ENCODE measurements at regions not wholly inside any gene's neighbourhood (a gene's known extent, or its start where the extent isn't known, plus 50 kb on each side); places are given as distances from the start of the nearest gene placed in this dataset.
"Not testable (repeated sequence)": the region's sequence is repeated elsewhere in the genome, so short reads cannot be mapped to it uniquely, and the experiment has no call there.

GRCh38 chr11:41612415-41612814, 153.0 kb upstream of the LRRC4C start:
- H3K36me3 Mint-ChIP-seq (ENCODE audit: low read depth) = no peaks in the 10 kb centered on the region
- peaks cover 45% of the 10 kb centered on the region for H3K9me3 Mint-ChIP-seq
- H3K27me3 Mint-ChIP-seq (ENCODE audit: low read depth) = no peaks in the 10 kb centered on the region
- no peak overlapping the region for H3K27ac Mint-ChIP-seq
- no peaks in the 10 kb centered on the region for H3K4me1 Mint-ChIP-seq (ENCODE audit: low read depth)
- no peak overlapping the region for H3K4me3 Mint-ChIP-seq (ENCODE audit: low read depth)
- no peak for DNase-seq (ENCODE audit: low spot score)
- intact Hi-C loops (cut with micrococcal nuclease) = no loop called here

DNA sequence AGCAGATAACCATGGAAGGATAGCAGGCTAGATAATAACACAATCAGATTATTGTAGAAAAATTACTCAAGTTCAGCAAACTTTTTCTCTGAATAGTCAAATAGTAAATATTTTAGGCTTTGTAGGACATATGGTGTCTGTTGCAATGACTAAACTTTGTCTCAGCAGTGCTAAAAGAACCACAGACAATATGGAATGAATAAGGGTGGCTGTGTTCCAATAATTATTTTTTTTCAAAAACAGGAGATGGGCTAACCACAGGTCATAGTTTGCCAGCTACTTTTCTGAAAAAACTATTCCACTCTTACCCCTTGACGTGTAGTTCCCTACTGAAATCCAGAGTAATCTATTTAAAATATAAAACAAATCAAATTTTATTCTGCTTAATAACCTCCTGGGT, 153.9 kb upstream of the LRRC4C start:
- H3K4me1 Mint-ChIP-seq (ENCODE audit: low read depth) = no peaks in the 10 kb centered on the region
- no peaks in the 10 kb centered on the region for H3K36me3 Mint-ChIP-seq (ENCODE audit: low read depth)
- H3K4me3 Mint-ChIP-seq (ENCODE audit: low read depth) = no peak overlapping the region
- DNase-seq (ENCODE audit: low spot score) = no peak
- no peaks in the 10 kb centered on the region for H3K27me3 Mint-ChIP-seq (ENCODE audit: low read depth)
- H3K9me3 Mint-ChIP-seq = peaks cover 45% of the 10 kb centered on the region
- H3K27ac Mint-ChIP-seq = no peak overlapping the region
- intact Hi-C loops (cut with micrococcal nuclease) = no loop called here

DNA sequence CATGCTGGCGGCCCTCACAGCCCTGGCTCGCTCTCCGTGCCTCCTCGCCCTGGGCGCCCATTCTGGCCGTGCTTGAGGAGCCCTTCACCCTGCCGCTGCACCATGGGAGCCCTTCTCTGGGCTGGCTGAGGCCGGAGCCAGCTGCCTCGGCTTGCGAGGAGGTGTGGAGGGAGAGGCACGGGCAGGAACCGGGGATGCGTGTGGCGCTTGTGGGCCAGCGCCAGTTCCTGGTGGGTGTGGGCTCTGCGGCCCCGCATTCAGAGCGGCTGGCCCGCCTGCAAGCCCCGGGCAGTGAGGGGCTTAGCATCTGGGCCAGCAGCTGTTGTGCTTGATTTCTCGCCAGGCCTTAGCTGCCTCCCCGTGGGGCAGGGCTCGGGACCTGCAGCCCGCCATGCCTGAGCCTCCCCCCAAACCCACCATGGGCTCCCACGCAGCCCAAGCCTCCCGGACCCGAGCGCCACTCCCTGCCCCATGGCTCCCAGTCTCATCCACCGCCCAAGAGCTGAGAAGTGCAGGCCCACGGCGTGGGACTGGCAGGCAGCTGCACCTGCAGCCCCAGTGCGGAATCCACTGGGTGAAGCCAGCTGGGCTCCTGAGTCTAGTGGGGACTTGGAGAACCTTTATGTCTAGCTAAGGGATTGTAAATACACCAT, 163.4 kb upstream of the LRRC4C start:
- Mint-ChIP-seq H3K27me3 (ENCODE audit: low read depth) (no peaks in the 10 kb centered on the region), H3K4me3 (ENCODE audit: low read depth) (no peak overlapping the region), H3K9me3 (peaks cover 47% of the 10 kb centered on the region), H3K27ac (no peak overlapping the region), H3K36me3 (ENCODE audit: low read depth) (no peaks in the 10 kb centered on the region), H3K4me1 (ENCODE audit: low read depth) (no peaks in the 10 kb centered on the region)
- intact Hi-C loops (cut with micrococcal nuclease) = no loop called here
- DNase-seq (ENCODE audit: low spot score) = no peak

DNA sequence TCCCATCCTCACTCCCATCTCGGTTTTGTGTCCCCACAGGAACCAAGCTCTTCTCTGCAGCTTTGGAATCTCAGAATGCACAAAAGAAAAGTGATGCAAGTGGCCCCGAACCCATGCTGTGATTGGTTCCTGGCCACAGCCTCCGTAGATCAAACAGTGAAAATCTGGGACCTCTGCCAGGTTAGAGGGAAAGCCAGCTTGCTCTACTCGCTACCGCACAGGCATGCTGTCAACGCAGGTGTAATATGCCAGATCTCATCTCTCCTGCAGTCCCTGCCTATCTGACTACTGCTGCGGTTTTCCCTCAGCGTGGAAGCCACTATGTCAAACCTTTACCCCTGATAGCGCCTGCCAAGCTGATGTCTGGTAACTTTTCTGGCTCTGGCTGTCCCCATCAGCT, 200.5 kb upstream of the LRRC4C start:
- Mint-ChIP-seq H3K4me3 (ENCODE audit: low read depth) (no peak overlapping the region), H3K36me3 (ENCODE audit: low read depth) (no peaks in the 10 kb centered on the region), H3K27me3 (ENCODE audit: low read depth) (no peaks in the 10 kb centered on the region), H3K27ac (no peak overlapping the region), H3K9me3 (peaks cover 42% of the 10 kb centered on the region), H3K4me1 (ENCODE audit: low read depth) (no peaks in the 10 kb centered on the region)
- intact Hi-C loops (cut with micrococcal nuclease) = no loop called here
- DNase-seq (ENCODE audit: low spot score) = no peak

DNA sequence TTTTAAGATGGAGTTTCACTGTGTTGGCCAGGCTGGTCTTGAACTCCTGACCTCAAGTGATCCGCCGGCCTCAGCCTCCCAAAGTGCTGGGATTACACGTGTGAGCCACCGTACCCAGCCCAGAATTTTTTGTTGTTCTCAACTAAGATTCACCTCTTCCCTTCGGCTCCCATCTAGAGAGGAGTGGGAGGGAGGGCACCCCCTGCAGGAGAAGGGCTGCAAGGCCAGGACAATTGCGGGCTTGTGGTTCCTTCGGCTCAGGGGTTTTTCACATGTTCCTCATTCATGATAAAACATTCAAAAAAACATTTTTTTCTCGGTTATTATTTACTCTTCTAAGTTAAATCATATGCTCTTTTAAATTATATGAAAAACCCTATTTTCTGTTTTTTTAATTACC, 201.1 kb upstream of the LRRC4C start:
- no peak for DNase-seq (ENCODE audit: low spot score)
- Mint-ChIP-seq H3K9me3 (peaks cover 37% of the 10 kb centered on the region), H3K4me3 (ENCODE audit: low read depth) (no peak overlapping the region), H3K4me1 (ENCODE audit: low read depth) (no peaks in the 10 kb centered on the region), H3K27ac (no peak overlapping the region), H3K36me3 (ENCODE audit: low read depth) (no peaks in the 10 kb centered on the region), H3K27me3 (ENCODE audit: low read depth) (no peaks in the 10 kb centered on the region)
- intact Hi-C loops (cut with micrococcal nuclease) = no loop called here

DNA sequence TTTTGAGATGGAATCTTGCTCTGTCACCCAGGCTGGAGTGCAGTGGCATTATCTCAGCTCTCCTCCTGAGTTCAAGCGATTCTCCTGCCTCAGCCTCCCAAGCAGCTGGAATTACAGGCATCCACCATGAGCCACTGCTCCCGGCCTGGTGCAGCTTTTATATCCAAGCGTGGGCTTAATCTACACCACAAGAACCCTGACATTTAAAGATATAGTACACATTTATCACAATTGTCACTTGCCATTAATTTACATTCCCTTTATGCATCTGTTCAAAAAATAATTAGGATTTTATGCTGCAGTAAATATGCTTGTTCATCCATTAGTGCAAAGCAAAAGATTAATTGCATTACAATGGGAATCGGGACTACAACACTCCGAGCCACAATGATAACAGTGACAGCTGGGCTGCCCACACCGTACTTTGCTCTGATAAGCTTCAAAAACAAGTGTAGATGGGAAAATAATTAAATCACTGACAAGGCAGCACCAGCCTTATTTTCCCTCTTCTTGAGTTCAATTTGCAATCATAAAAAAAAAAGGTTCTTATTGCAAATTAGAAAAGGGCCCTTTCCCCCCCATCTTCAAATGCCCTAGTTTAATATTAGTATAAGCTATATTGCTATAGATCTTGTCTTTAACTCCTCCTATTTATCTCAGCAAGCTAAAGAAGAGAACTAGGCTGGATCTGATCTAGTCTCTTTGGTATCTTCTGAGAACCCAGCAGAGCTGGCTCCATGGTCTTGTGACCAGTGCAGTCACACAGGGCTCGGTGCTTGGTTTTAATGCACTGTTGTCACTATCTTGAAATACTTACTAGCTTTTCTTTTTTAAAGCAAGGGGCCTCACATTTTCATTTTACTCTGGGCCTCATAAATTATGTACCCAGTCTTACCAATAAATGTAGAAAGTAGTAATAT, 206.2 kb upstream of the LRRC4C start:
- DNase-seq (ENCODE audit: low spot score) = no peak
- H3K27me3 Mint-ChIP-seq (ENCODE audit: low read depth) = no peaks in the 10 kb centered on the region
- H3K27ac Mint-ChIP-seq = no peak overlapping the region
- no peaks in the 10 kb centered on the region for H3K36me3 Mint-ChIP-seq (ENCODE audit: low read depth)
- peaks cover 48% of the 10 kb centered on the region for H3K9me3 Mint-ChIP-seq
- H3K4me1 Mint-ChIP-seq (ENCODE audit: low read depth) = no peaks in the 10 kb centered on the region
- intact Hi-C loops (cut with micrococcal nuclease) = no loop called here
- H3K4me3 Mint-ChIP-seq (ENCODE audit: low read depth) = no peak overlapping the region

DNA sequence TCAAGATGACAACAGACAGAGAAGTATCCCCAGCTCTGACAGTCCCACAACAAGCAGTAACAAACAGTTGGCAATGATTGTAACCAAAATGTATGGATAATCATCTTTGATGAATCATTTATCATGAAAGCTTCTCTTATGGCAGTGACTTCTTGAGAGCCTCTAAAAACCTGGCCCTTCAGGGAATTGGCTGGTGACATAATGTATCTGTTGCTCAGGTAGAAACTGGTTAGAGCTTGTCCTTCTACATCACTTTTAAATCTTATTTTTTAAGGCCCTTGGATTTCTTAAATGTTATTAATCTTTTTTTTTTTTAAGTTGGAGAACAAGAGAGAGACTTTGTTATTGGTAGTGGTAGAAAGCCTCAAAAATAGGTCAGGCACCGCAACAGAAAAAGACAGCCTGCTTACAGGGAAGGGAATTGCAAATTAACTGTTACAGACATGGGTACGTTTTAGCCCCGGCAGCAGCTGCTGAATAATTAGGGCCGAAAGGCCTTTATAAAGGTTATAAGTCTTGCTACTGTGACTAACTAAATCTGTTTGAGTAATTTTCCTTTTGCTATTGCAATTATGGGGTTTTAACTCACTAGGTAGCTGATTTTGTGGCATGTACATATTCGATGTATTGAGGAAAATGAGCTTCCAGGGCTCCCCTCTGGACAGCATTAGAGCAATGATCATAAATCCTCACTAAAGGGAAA, 207.7 kb upstream of the LRRC4C start:
- no peaks in the 10 kb centered on the region for H3K27me3 Mint-ChIP-seq (ENCODE audit: low read depth)
- DNase-seq (ENCODE audit: low spot score) = no peak
- no peaks in the 10 kb centered on the region for H3K36me3 Mint-ChIP-seq (ENCODE audit: low read depth)
- no peak overlapping the region for H3K4me3 Mint-ChIP-seq (ENCODE audit: low read depth)
- peaks cover 47% of the 10 kb centered on the region for H3K9me3 Mint-ChIP-seq
- intact Hi-C loops (cut with micrococcal nuclease) = no loop called here
- no peaks in the 10 kb centered on the region for H3K4me1 Mint-ChIP-seq (ENCODE audit: low read depth)
- H3K27ac Mint-ChIP-seq = no peak overlapping the region

GRCh38 chr11:41675205-41675604, 215.8 kb upstream of the LRRC4C start:
- Mint-ChIP-seq H3K27ac (no peak overlapping the region), H3K27me3 (ENCODE audit: low read depth) (no peaks in the 10 kb centered on the region), H3K4me3 (ENCODE audit: low read depth) (no peak overlapping the region), H3K36me3 (ENCODE audit: low read depth) (no peaks in the 10 kb centered on the region), H3K4me1 (ENCODE audit: low read depth) (no peaks in the 10 kb centered on the region), H3K9me3 (peaks cover 49% of the 10 kb centered on the region)
- intact Hi-C loops (cut with micrococcal nuclease) = no loop called here
- DNase-seq (ENCODE audit: low spot score) = no peak

DNA sequence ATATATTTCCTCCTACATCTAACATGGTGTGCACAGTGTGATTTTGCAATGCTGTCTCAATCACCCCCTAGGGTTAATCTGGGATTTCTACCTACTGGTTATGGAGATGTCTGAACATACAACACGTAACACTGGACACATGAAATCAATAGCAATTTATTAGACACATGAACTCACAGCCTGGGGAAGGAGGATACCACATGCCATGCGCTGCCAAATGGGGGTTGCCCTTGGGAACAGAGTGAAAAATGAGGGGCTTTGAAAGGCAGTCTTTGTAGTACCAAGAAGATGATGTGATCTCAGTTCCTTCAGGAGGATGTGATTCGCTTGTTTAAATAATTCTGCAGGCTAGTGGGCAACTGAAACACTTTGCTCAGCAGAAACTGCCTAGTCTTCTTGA, 253.6 kb upstream of the LRRC4C start:
- H3K4me1 Mint-ChIP-seq (ENCODE audit: low read depth) = no peaks in the 10 kb centered on the region
- no peaks in the 10 kb centered on the region for H3K36me3 Mint-ChIP-seq (ENCODE audit: low read depth)
- no peaks in the 10 kb centered on the region for H3K27me3 Mint-ChIP-seq (ENCODE audit: low read depth)
- intact Hi-C loops (cut with micrococcal nuclease) = no loop called here
- peaks cover 52% of the 10 kb centered on the region for H3K9me3 Mint-ChIP-seq
- DNase-seq (ENCODE audit: low spot score) = no peak
- no peak overlapping the region for H3K4me3 Mint-ChIP-seq (ENCODE audit: low read depth)
- H3K27ac Mint-ChIP-seq = no peak overlapping the region

- Mint-ChIP-seq H3K4me3 (ENCODE audit: low read depth) (no peak overlapping the region), H3K27ac (no peak overlapping the region), H3K9me3 (peaks cover 50% of the 10 kb centered on the region), H3K36me3 (ENCODE audit: low read depth) (no peaks in the 10 kb centered on the region), H3K27me3 (ENCODE audit: low read depth) (no peaks in the 10 kb centered on the region), H3K4me1 (ENCODE audit: low read depth) (no peaks in the 10 kb centered on the region)
- DNase-seq (ENCODE audit: low spot score) = no peak
- intact Hi-C loops (cut with micrococcal nuclease) = no loop called here
These were observed 254.6 kb upstream of the LRRC4C start for GRCh38 chr11:41714101-41714500.

DNA sequence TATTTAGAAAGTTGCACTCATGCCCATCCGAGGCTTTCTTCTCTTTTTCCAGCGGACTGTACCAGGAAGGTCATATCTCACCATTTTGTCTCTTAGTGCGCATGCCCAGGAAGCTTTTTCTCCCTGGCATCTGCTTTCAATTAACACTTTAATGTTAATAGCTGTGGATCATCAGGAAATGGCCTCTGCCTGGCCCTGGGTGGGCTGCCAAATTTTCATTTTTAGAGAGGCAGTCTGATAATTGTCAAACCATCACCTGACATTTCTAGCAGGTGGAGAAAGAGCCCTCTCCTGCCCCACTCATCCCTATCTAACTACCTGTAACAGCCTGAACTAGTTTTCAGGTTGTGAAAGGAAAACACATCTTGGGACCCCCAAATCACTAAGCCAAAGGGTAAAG, 257.4 kb upstream of the LRRC4C start:
- Mint-ChIP-seq H3K27me3 (ENCODE audit: low read depth) (no peaks in the 10 kb centered on the region), H3K4me1 (ENCODE audit: low read depth) (no peaks in the 10 kb centered on the region), H3K4me3 (ENCODE audit: low read depth) (no peak overlapping the region), H3K36me3 (ENCODE audit: low read depth) (no peaks in the 10 kb centered on the region), H3K9me3 (peaks cover 43% of the 10 kb centered on the region), H3K27ac (no peak overlapping the region)
- intact Hi-C loops (cut with micrococcal nuclease) = no loop called here
- DNase-seq (ENCODE audit: low spot score) = no peak

DNA sequence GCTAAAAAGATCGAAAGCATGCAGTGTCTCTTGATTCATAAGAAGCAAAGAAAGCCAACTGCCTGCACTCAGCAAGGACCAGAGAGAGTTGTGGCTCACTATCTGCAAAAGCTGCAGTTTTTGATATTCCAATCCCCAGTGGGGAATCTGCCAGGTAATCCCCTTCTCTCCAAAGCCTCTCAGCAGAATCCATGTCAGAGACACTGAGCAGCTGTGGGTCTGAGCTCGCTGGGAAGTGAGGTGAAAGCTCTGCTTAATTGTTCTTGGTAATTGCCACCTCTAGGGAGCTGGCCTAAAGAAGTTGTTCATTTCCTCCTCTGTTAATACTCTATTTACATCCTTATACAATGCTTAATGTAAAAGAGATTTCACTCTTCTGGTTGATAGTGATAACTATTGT, 261.3 kb upstream of the LRRC4C start:
- Mint-ChIP-seq H3K9me3 (peaks cover 49% of the 10 kb centered on the region), H3K27me3 (ENCODE audit: low read depth) (no peaks in the 10 kb centered on the region), H3K36me3 (ENCODE audit: low read depth) (no peaks in the 10 kb centered on the region), H3K4me3 (ENCODE audit: low read depth) (no peak overlapping the region), H3K4me1 (ENCODE audit: low read depth) (no peaks in the 10 kb centered on the region), H3K27ac (no peak overlapping the region)
- DNase-seq (ENCODE audit: low spot score) = no peak
- intact Hi-C loops (cut with micrococcal nuclease) = no loop called here

DNA sequence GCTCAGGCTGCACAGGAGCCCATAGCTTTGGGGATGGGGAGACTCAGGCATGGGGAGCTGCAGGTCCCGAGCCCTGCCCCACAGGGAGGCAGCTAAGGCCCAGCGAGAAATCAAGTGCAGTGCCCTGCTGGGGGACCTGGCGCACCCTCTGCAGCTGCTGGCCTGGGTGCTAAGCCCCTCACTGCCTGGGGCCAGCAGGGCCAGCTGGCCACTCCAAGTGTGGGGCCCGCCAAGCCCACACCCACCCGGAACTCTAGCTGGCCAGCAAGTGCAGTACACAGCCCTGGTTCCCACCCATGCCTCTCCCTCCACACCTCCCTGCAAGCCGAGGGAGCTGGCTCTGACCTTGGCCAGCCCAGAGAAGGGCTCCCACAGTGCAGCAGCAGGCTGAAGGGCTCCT, 268.7 kb upstream of the LRRC4C start:
- H3K4me3 Mint-ChIP-seq (ENCODE audit: low read depth); H3K27me3 Mint-ChIP-seq (ENCODE audit: low read depth); H3K4me1 Mint-ChIP-seq (ENCODE audit: low read depth); DNase-seq (ENCODE audit: low spot score); H3K27ac Mint-ChIP-seq; intact Hi-C loops (cut with micrococcal nuclease); H3K36me3 Mint-ChIP-seq (ENCODE audit: low read depth): not testable (repeated sequence)
- H3K9me3 Mint-ChIP-seq = peaks cover 48% of the 10 kb centered on the region

Data from activated T-helper 2 cell treated with anti-CD3 and anti-CD28 coated beads, Interferon-gamma antibody, Interleukin-2, Interleukin-4, amounts not matched to agents 10 μg/mL and 5 μg/mL and 100 μg/mL, durations not matched to agents 14 hours and 24 hours and 36 hours (primary cell).